Fibroblast of upper back skin (primary cell): ENCODE measurements at regions not wholly inside any gene's neighbourhood (a gene's known extent, or its start where the extent isn't known, plus 50 kb on each side); places are given as distances from the start of the nearest gene placed in this dataset.
"Not testable (repeated sequence)": the region's sequence is repeated elsewhere in the genome, so short reads cannot be mapped to it uniquely, and the experiment has no call there.

Source experiments
- DNase-seq: peaks from one replicate; pipeline ENCODE4 v3.0.0-alpha.2; 2013

GRCh38 chr13:40053401-40053800 lies 397.9 kb downstream of the COG6 start:
- DNase-seq: no peak

GRCh38 chr13:40054422-40054821 lies 399.0 kb downstream of the COG6 start:
- not testable (repeated sequence) for DNase-seq

DNA sequence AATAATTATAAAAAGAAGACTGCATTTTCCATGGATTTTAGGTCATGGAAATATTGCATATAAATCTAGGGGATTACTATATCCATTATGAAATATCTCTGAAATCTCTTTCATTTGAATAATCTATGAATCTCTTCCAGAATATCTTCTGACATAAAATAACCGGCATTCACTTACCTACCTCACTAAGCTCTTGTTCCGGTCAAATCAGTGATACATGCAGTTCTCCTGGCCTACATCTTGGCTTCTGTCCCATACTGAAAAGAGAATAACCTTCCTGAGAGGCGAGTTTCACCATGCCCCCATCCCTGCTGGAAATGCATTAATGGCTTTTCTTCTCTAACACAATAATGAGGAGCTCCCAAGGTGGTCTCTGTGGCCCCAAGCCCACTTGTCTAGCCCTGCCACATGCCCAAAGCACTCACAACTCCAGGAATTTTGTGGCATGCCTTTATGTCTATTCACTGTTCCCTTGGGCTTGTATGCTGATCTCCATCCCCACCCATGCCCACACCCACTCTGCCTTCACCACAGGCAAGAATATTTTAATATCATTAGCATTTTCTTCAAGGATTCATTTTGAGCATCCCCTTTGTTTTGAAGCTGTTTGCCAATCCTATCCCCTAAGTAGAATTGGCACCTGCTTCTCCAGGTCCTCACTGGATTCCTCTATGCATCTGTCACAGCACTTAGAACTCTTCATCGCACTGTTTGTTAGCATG lies 401.6 kb downstream of the COG6 start:
- DNase-seq: no peak

- DNase-seq: no peak
These were observed 403.3 kb downstream of the COG6 start for GRCh38 chr13:40058757-40059236.

DNA sequence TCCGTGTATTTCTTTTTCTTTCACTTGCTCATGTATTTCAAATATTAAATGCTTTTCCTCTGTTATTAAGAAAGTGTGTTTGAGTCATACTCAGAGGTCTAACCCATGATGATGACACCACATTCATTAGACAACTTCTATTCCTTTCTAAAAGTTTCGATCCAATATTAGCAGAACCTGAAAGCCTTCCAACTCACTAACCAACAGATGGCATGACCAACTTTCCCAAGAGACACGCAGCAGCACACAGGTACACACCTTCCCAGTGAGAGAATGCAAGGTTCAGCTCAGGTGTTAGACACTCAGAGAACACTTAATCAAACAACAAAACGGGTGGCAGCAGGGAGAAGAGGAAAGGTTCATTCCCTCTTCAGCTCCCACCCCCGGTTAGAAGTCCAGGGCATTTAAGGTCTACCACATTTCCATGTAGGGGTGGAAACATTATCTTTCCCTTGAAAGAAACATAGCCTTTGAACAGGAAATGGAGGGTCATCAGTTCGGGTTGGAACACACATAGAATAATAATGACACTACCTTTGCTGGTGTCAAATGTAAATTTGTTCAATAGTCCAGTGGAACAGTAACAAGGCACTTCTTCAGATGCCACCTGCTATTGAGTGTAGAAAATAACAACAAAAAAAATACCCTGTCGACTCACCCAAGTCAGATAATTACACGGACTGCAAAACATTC lies 404.2 kb downstream of the COG6 start:
- no peak for DNase-seq

DNA sequence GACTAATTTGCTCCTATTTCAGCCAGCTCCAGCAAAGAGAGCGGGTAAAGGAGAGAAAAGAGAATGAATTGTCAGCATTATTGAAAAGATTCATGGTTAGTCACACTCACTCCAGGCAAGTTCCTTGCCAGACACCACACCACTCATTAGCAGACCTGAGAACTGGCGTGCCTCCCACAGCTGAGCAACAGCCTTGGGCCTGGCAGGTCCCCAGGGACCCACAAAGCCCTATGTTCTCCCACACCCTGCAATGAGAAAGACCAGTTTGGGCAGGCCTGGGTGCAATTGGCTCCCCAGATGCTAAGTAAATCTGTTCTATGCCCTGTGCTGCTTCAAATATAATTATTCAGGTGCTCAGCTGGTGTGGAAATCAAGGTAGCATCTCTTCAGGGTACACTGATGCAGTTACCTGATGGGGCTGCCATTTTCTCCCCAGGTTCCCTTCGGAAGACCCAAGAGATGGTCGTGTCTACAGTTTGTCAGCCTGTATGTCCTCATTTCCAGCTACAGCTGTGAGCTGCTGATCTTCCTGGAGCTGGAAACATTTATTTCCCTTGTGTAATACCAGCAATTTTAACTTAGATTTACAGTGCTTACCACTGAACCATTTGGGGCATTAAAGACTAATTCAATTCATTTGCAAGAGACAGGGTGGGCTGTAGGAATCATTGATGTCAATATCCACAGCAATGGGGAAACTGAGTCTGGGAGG lies 405.0 kb downstream of the COG6 start:
- DNase-seq: peak; percentile 87

- peak; percentile 51 for DNase-seq
These were observed 406.3 kb downstream of the COG6 start for GRCh38 chr13:40061466-40062450.

DNA sequence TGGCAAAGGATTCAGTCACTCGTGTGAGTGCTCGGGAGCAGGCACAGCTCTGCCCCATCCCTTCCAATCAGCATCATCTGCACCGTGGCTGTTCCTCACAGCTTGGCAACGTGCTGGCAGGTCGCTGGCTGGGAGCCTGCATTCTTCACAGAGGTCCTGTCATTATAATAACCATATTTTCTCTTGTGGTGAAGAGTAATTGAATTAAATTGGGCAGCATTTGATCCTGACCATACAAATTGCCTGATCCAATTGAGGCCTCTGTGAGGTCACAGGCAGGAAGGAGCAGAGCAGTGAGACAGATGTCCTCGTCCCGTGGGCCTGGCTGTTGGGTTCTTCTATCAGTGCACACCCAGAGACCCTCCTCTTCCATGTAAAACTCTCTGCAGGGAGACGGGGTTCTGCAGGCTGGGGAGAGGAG lies 407.8 kb downstream of the COG6 start:
- peak; percentile 28 for DNase-seq

- DNase-seq: no peak
These were observed 408.2 kb downstream of the COG6 start for GRCh38 chr13:40063703-40064102.

GRCh38 chr13:40064154-40065097 lies 409.0 kb downstream of the COG6 start:
- DNase-seq: peak; percentile 96

GRCh38 chr13:40069173-40070044 lies 413.9 kb downstream of the COG6 start:
- peak; percentile 58 for DNase-seq

DNA sequence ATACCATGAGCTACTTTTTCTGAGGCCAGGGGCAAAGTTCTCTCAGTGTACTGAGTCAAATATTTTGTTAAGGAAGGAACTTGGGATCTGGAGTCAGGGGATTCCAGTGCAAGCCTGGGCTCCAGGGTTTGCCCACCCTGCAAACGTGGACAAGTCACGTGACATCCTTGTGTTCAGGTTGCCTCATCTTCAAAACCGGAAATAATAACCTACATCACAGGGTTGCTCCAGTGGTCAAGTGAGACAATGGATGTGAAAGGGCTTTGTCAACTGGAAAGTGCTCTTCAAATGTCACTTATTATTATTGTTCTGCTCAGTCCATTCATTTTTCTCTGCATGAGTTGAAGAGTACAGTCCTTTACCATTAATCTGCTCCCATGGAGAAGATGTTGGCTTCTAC lies 414.9 kb downstream of the COG6 start:
- no peak for DNase-seq

- DNase-seq: no peak
These were observed 417.2 kb downstream of the COG6 start for GRCh38 chr13:40072663-40073120.

- DNase-seq: no peak
These were observed 418.9 kb downstream of the COG6 start for GRCh38 chr13:40074338-40074737.

DNA sequence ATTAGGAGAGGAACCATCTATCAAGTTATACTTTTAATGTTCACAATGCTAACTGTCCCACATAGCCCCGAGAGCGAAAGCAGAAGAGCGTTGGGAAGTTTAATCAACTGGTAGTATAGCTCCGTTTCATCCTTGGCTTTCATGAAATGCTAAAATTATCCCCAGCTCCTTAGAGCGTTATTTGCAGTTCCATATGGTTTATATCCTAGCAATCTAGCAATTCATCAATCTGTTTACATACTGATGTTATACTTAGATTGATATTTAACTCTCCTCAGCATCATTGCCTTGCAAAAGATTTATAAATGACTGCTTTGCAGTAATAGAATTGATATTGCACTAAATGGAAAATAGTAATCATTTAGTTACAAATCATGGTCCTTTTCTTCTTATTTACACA lies 419.8 kb downstream of the COG6 start:
- DNase-seq: no peak

GRCh38 chr13:40076765-40077362 lies 421.4 kb downstream of the COG6 start:
- DNase-seq: no peak

DNA sequence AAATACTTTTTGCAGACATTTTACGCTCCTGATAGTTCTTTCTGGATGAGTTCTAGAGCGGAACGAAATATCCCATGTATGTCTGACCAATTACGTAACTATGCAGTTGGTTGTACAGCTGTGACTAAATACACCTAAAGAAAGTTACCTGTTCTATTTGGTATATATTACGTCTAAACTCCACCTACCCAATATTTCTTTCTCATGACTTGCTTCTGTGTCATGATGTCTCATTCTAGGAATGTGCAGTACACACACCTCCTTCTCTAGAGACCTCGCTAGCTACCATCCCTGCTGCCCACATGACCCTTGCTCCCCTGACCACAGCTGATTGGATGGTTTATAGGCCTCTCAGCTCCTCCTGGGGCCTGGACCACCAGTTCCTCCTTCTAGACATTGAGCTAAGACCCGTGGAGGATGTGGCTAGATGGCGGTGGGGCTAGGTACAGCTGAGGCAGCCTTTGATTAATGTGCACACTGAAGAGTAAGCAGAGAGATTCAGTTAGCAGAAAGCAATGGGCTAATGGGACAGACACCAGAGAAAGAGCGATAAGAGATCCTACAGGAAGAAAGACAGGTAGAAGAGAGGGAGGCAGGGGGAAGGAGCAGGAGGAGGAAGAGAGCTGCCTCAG lies 422.1 kb downstream of the COG6 start:
- DNase-seq: no peak

GRCh38 chr13:40079721-40080120 lies 424.3 kb downstream of the COG6 start:
- DNase-seq: no peak

DNA sequence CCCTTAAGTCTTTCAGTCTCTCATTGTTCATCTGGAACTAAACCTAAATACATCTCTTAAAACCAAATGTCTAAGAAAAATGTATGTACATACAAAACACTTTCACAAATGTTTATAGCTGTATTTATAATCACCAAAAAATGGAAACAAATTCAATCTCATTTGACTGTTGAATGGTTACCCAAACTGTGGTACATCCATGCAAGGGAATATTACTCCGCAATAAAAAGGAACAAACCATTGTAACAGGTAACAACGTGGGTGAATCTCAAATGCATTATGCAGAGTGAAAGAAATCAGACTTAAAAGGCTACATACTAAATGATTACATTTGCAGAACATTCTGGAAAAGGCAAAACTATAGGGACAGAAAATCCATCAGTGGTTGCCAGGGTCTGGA lies 425.2 kb downstream of the COG6 start:
- DNase-seq: no peak
